HG03045 (cell line): ENCODE measurements at regions not wholly inside any gene's neighbourhood (a gene's known extent, or its start where the extent isn't known, plus 50 kb on each side); places are given as distances from the start of the nearest gene placed in this dataset.

Source experiments
- ATAC-seq: cut with Tn5 transposase; IDR thresholded peaks from one replicate; pipeline ENCODE4 v1.9.1; 2021; ENCODE audit warnings: mild to moderate bottlenecking, moderate library complexity; ENCODE audit not compliant: unreplicated experiment

GRCh38 chr15:62785881-62786828 is 256.4 kb upstream of the TPM1 start:
- no peak for ATAC-seq

- ATAC-seq = no peak
Measured at GRCh38 chr15:62787401-62787800, 255.1 kb upstream of the TPM1 start.

GRCh38 chr15:62788224-62788623 is 254.3 kb upstream of the TPM1 start:
- ATAC-seq = no peak

- ATAC-seq = no peak
Measured at GRCh38 chr15:62790546-62790945, 252.0 kb upstream of the TPM1 start.

- ATAC-seq = no peak
Measured at GRCh38 chr15:62791694-62792093, 250.9 kb upstream of the TPM1 start.

- ATAC-seq = no peak
Measured at GRCh38 chr15:62792986-62793751, 249.4 kb upstream of the TPM1 start.

GRCh38 chr15:62793752-62794144 is 248.8 kb upstream of the TPM1 start:
- ATAC-seq = no peak

GRCh38 chr15:62795171-62795570 is 247.4 kb upstream of the TPM1 start:
- ATAC-seq = no peak

GRCh38 chr15:62795700-62796695 is 246.5 kb upstream of the TPM1 start:
- no peak for ATAC-seq

GRCh38 chr15:62797171-62797570 is 245.4 kb upstream of the TPM1 start:
- no peak for ATAC-seq

GRCh38 chr15:62798536-62798935 is 244.0 kb upstream of the TPM1 start:
- ATAC-seq = no peak

- no peak for ATAC-seq
Measured at GRCh38 chr15:62799037-62799436, 243.5 kb upstream of the TPM1 start.

GRCh38 chr15:62799919-62800318 is 242.6 kb upstream of the TPM1 start:
- ATAC-seq = no peak

- no peak for ATAC-seq
Measured at GRCh38 chr15:62802612-62803011, 239.9 kb upstream of the TPM1 start.

- no peak for ATAC-seq
Measured at GRCh38 chr15:62803856-62804400, 238.6 kb upstream of the TPM1 start.

GRCh38 chr15:62805502-62805901 is 237.0 kb upstream of the TPM1 start:
- ATAC-seq = no peak

- ATAC-seq = no peak
Measured at GRCh38 chr15:62807539-62808130, 234.9 kb upstream of the TPM1 start.

- ATAC-seq = no peak
Measured at GRCh38 chr15:62809115-62809967, 233.2 kb upstream of the TPM1 start.

- ATAC-seq = no peak
Measured at GRCh38 chr15:62809968-62810260, 232.6 kb upstream of the TPM1 start.

GRCh38 chr15:62812515-62812835 is 230.1 kb upstream of the TPM1 start:
- ATAC-seq = no peak
